Esophagus muscularis mucosa (tissue), 3 donors: ENCODE measurements at regions not wholly inside any gene's neighbourhood (a gene's known extent, or its start where the extent isn't known, plus 50 kb on each side); places are given as distances from the start of the nearest gene placed in this dataset.

Source experiments
- POLR2A ChIP-seq: fragments of 450-650 bp; IDR thresholded peaks from one replicate; pipeline ENCODE4 v1.6.1; 2017; ENCODE audit warnings: antibody characterized with exemption, moderate library complexity, mild to moderate bottlenecking, low read depth
- TF ChIP-seq, protein P1 (sequence below), 3 experiments: fragments of 200-600 bp in 2 of 3; fragments of 450-650 bp in 1 of 3; sonication (generic) in 2 of 3; IDR thresholded peaks; one replicate each; pipeline ENCODE4 v1.5.1; 2017 to 2019; ENCODE audit warnings: antibody characterized with exemption in 3 of 3, mild to moderate bottlenecking in 2 of 3, moderate library complexity in 1 of 3

DNA sequence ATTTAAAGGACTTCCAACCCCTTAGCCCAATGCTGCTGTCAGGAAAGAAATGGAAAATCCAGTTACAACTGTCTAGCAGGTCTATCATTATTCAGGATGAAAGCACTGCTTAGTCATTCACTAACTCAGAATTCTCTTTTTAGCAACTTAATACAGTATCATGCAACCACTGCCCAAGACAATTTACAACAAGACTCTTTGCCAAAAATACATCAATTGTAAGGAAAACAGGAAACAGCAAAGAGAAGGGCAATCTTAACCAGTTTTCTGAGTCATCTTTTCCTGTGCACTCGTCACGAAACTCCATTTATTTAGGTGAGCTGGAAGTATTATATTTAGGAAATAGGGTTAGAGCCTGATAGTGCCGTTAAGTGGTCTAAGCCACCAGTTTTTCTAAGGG lies 1197.7 kb upstream of the CITED2 start:
- TF ChIP-seq, protein P1, sequence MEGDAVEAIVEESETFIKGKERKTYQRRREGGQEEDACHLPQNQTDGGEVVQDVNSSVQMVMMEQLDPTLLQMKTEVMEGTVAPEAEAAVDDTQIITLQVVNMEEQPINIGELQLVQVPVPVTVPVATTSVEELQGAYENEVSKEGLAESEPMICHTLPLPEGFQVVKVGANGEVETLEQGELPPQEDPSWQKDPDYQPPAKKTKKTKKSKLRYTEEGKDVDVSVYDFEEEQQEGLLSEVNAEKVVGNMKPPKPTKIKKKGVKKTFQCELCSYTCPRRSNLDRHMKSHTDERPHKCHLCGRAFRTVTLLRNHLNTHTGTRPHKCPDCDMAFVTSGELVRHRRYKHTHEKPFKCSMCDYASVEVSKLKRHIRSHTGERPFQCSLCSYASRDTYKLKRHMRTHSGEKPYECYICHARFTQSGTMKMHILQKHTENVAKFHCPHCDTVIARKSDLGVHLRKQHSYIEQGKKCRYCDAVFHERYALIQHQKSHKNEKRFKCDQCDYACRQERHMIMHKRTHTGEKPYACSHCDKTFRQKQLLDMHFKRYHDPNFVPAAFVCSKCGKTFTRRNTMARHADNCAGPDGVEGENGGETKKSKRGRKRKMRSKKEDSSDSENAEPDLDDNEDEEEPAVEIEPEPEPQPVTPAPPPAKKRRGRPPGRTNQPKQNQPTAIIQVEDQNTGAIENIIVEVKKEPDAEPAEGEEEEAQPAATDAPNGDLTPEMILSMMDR (IDR thresholded peaks at IDR 0.05), result no peak
- no peak for TF ChIP-seq POLR2A
